Choroid plexus epithelial cell (primary cell): ENCODE measurements at regions not wholly inside any gene's neighbourhood (a gene's known extent, or its start where the extent isn't known, plus 50 kb on each side); places are given as distances from the start of the nearest gene placed in this dataset.

Experiments used
- DNase-seq: peaks from one replicate; pipeline ENCODE4 v3.0.0-alpha.2; 2010; ENCODE audit warnings: low read depth
- H3K4me3 ChIP-seq: 2 replicates; pipeline ENCODE4 v1.5.1; 2011; ENCODE audit warnings: low read depth, mild to moderate bottlenecking, control low read depth, low read length, moderate library complexity
- CTCF ChIP-seq: conservative IDR thresholded peaks from 2 replicates; pipeline ENCODE4 v1.5.1; 2011; ENCODE audit warnings: low read depth, mild to moderate bottlenecking, control low read depth, inconsistent platforms, low read length, moderate library complexity

DNA sequence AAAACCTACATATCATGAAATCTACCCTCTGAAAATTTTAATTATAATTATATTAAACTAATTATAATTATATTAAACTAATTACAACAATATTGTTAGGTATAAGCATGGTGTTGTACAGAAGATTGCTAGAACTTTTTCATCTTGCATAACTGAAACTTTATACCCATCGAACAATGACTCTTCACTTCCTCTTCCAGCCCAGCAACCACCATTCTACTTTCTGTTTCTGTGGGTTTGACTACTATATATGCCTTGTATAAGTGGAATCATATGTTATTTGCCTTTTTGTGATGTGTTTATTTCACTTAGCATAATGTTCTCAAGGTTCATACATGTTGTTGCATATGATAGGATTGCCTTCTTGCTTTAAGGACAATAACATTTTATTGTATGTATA, 274.2 kb upstream of the CCNH start:
- DNase-seq: no peak
- no peak for TF ChIP-seq CTCF
- H3K4me3 ChIP-seq: no peak overlapping the region

- H3K4me3 ChIP-seq: no peak overlapping the region
- no peak for TF ChIP-seq CTCF
- no peak for DNase-seq
Measured at GRCh38 chr5:87686018-87686417, 273.3 kb upstream of the CCNH start.

GRCh38 chr5:87674235-87674634, 261.5 kb upstream of the CCNH start:
- no peak for DNase-seq
- TF ChIP-seq CTCF: no peak
- H3K4me3 ChIP-seq: no peak overlapping the region

DNA sequence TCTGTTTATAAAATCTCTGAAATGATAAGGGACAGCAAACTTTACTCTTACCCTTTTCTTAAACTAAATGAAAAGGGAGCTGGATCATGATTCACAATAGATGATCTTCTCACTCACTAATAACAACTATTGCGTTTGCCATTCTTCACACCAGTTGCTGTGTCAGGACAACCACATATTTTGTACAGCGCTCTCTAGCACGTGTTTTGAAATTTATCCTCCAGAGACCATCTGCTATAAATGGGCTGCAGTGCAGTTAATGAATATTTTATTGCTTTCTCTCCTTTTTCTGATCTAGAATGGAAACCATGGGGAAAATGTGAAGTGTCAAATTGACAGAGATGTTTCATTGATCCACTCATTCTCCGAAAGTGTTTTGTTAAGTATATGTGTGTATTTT, 258.4 kb upstream of the CCNH start:
- DNase-seq: no peak
- no peak overlapping the region for H3K4me3 ChIP-seq
- no peak for TF ChIP-seq CTCF

DNA sequence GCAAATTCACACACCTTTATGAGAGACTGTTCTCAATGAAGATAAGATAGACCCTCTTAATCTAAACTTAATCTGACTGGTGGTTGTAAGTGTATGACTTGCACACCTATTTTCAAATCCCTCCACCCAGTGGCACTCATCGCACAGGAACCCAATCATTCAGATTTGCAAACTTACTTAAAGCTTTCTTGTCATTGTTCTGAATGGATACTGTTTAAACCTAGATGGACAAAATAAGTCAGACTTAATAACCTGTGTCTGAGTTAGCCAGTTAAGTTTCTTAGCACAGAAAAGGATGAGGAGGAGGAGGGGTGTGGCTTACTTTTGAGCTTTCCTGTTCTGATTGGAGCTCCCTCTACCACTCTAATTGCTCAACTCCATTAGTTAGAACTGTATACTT, 252.4 kb upstream of the CCNH start:
- no peak overlapping the region for H3K4me3 ChIP-seq
- TF ChIP-seq CTCF: no peak
- DNase-seq: no peak

DNA sequence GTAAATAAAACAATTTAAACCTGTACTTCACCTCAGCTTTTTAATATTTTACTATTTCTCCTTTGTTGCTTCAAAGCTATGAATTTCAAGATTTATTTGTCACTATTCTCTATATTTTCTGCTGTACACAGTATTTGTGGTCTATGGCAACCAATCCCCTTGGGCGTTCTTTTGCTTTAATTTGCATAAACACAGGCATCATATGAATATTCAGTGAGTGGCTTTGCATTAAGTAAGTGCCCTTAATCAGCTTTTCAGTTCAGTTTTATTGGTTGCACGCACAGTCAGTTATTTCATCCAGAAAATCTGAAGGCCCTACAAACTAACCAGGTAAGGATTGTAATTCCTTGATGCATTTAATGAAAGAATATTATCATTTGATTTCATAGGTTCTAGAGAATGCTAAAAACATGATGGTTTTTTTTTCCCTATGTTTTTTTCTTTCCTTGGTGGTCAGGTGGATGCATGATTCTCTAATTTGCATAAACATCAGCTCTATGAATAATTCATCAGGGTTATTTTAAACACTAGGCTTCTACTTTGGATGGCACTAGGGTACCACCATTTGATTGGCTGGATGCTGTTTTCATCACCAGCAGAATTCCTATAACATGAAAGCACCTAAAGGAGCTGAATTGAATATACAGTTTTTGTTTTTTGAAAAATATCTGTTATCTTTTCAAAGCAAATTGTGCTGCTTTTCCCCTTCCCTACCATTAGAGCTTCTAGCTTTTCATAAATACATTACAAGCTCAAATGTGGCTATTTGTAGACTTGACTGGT, 249.2 kb upstream of the CCNH start:
- no peak for DNase-seq
- no peak for TF ChIP-seq CTCF
- no peak overlapping the region for H3K4me3 ChIP-seq

GRCh38 chr5:87653242-87653641, 240.5 kb upstream of the CCNH start:
- no peak for DNase-seq

More at GRCh38 chr5:87653242-87653641, 240.5 kb upstream of the CCNH start:
- H3K4me3 ChIP-seq: no peak overlapping the region
- TF ChIP-seq CTCF: no peak
